Effector memory CD4-positive, alpha-beta T cell (primary cell): ENCODE measurements at regions not wholly inside any gene's neighbourhood (a gene's known extent, or its start where the extent isn't known, plus 50 kb on each side); places are given as distances from the start of the nearest gene placed in this dataset.
"Not testable (repeated sequence)": the region's sequence is repeated elsewhere in the genome, so short reads cannot be mapped to it uniquely, and the experiment has no call there.

Experiments used
- DNase-seq, 3 donors: peaks; one replicate each; pipeline ENCODE4 v3.0.0-alpha.2; 2020
- H3K27ac ChIP-seq: 2 replicates; pipeline ENCODE4 v1.7.0; 2013; ENCODE audit warnings: mild to moderate bottlenecking, low read length, moderate library complexity; ENCODE audit not compliant: insufficient read depth, poor library complexity, severe bottlenecking
- H3K27me3 ChIP-seq: replicated peaks from 2 replicates; pipeline ENCODE4 v1.7.0; 2013; ENCODE audit warnings: mild to moderate bottlenecking, low read length; ENCODE audit not compliant: insufficient read depth, control insufficient read depth, poor library complexity, severe bottlenecking
- H3K36me3 ChIP-seq: 2 replicates; pipeline ENCODE4 v1.7.0; 2013; ENCODE audit warnings: mild to moderate bottlenecking, low read length, moderate library complexity; ENCODE audit not compliant: control insufficient read depth, insufficient read depth
- H3K4me1 ChIP-seq: 2 replicates; pipeline ENCODE4 v1.7.0; 2013; ENCODE audit warnings: low read length, mild to moderate bottlenecking; ENCODE audit not compliant: control insufficient read depth, insufficient read depth, poor library complexity, severe bottlenecking
- H3K4me3 ChIP-seq: 2 replicates; pipeline ENCODE4 v1.7.0; 2013; ENCODE audit warnings: low read length, low read depth, mild to moderate bottlenecking; ENCODE audit not compliant: insufficient read depth, poor library complexity, severe bottlenecking
- H3K9me3 ChIP-seq: 2 replicates; pipeline ENCODE4 v1.7.0; 2013; ENCODE audit warnings: mild to moderate bottlenecking, low read length, moderate library complexity; ENCODE audit not compliant: control insufficient read depth

DNA sequence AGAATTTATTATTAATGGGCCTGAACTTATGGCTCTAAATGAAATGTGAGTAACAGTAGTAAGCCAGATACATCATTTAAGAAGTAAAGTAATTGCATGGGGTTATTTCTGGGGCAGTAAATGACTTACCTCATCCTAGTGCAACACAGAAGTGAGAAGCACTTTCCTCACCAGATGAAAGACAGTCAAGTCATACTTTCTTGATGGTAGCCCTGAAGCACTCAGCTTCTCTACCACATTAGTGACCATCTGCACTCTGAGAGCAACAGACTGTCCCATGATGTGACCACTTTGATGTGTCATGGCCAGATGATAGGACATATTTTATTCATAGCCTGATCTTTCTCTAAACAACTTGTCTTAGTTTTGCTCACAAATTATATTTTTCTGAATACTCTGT lies 369.5 kb upstream of the PHF14 start:
- Histone ChIP-seq H3K27ac (no peak overlapping the region), H3K4me1 (no peaks in the 10 kb centered on the region), H3K27me3 (no peaks in the 10 kb centered on the region), H3K36me3 (no peaks in the 10 kb centered on the region), H3K4me3 (no peak overlapping the region), H3K9me3 (no peaks in the 10 kb centered on the region)
- DNase-seq = no peak

DNA sequence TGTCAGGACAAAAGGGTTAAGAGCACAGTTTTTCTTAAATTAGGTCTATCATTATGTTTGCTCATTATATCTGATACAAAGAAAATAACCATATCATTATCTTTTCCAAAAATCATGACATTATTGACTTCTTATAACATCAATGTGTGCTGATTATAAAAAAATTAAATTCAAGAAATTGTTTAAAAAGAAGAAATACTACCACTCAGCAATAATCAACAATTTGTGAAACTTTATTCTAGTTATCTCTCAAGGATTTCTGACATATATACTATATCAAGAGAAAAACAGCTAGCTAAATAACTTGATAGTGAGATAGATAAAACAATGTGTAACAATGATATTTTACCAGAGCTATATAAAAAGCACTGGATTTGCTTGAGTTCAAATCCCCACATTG lies 360.7 kb upstream of the PHF14 start:
- Histone ChIP-seq H3K27me3 (no peaks in the 10 kb centered on the region), H3K4me3 (no peak overlapping the region), H3K27ac (no peak overlapping the region), H3K36me3 (no peaks in the 10 kb centered on the region), H3K4me1 (no peaks in the 10 kb centered on the region), H3K9me3 (no peaks in the 10 kb centered on the region)
- DNase-seq = no peak

DNA sequence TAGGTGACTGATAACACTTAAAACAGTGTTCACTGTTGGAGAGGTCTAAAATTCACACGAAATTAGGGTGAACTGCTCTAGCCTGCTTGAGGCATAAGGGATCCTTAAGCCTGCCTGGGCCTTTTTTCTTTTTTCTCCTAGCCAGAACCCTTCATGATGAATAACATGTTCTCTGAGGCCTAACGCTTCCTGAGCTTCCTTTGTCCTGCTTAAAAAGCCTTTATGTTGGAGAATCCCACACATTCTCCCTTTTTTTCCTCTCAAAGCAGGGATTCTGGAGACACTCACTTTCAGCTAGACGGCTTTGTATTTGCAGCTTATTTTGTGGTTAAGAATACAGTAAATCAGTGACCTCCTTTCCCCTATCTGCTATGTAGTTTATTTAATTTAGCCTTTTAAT lies 354.7 kb upstream of the PHF14 start:
- Histone ChIP-seq H3K27me3 (no peaks in the 10 kb centered on the region), H3K4me1 (no peaks in the 10 kb centered on the region), H3K4me3 (no peak overlapping the region), H3K9me3 (no peaks in the 10 kb centered on the region), H3K27ac (no peak overlapping the region), H3K36me3 (no peaks in the 10 kb centered on the region)
- DNase-seq = no peak

DNA sequence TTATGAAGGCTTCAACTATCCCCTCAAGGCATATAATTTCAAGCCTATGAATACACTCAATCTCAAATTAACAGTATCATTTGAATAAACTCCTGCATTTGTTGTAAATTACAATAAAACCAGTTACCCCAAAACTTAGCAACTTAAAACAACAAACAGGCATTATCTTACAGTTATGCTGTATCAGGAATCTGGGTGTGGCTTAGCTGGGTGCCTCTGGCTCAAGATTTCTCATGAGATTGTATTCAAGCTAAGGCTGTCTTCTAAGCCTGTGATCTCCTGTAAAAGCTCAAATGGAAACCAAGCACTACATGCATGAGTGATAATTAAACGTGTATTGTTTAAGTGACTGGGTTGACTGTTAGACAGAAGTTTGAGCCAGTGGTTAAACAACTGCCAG lies 341.0 kb upstream of the PHF14 start:
- Histone ChIP-seq H3K27me3 (no peaks in the 10 kb centered on the region), H3K4me3 (no peak overlapping the region), H3K27ac (no peak overlapping the region), H3K4me1 (no peaks in the 10 kb centered on the region), H3K36me3 (no peaks in the 10 kb centered on the region), H3K9me3 (no peaks in the 10 kb centered on the region)
- no peak for DNase-seq

DNA sequence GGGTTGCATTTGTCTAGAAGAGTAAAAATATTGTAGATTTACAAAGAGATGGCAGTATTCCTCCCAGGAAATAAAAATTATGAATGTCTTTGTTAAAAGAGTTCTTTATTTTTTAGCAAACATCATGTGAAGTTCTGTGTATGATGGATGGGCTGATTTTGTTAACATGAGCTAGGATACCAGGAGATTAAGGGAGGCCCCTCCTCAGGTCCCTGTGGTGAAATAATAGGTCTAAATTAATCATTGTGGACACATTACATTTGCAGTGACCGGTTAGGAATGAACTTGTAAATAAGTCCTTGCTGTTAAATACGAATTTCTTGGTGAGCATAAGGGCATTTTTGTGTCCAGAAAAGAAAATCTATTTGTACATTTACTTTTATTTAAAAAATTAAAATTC lies 339.4 kb upstream of the PHF14 start:
- DNase-seq = no peak
- H3K9me3 ChIP-seq = no peaks in the 10 kb centered on the region
- H3K4me3 ChIP-seq = no peak overlapping the region
- H3K27me3 ChIP-seq = no peaks in the 10 kb centered on the region
- no peak overlapping the region for H3K27ac ChIP-seq
- no peaks in the 10 kb centered on the region for H3K4me1 ChIP-seq
- H3K36me3 ChIP-seq = no peaks in the 10 kb centered on the region

DNA sequence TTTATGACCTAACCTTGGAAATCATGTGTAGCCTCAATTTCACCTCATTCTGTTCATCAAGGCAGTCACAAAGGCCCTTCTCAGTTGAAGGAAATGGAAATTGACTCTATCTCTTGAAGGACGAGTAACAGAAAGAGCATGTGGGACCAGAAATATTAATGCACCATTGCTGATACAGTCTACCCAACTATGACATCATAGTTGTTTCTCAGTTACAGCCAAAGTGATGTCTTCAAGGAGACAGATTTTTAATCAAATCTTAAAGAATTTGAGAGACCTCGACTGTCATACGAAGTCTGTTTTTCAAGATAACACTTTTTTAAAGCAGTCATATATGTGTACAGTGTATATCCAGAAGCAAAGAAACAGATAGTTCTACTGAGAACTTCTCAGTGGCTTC lies 335.7 kb upstream of the PHF14 start:
- Histone ChIP-seq H3K27me3 (no peaks in the 10 kb centered on the region), H3K36me3 (no peaks in the 10 kb centered on the region), H3K4me1 (no peaks in the 10 kb centered on the region), H3K9me3 (no peaks in the 10 kb centered on the region), H3K4me3 (no peak overlapping the region), H3K27ac (no peak overlapping the region)
- DNase-seq = no peak

DNA sequence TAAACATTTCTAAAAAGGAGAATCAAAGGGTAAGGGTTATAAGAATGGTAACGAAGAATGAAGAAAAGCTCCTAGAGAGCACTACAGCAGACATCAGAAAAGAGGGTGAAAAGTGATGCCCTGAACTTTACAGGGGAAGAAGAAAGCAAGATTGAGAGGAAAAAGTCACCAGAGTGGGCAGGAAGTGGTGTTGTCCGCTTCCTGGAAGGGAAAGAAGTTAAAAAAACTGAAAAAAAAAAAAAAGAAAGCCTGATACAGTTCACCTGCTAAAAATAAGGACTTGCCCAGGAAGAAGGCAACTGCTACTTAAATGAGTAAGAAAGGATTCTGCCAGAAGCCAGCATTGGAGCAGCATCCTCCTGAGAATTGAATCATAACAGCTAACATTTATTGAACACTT lies 330.1 kb upstream of the PHF14 start:
- Histone ChIP-seq H3K27me3 (no peaks in the 10 kb centered on the region), H3K4me1 (no peaks in the 10 kb centered on the region), H3K27ac (no peak overlapping the region), H3K36me3 (no peaks in the 10 kb centered on the region), H3K9me3 (no peaks in the 10 kb centered on the region), H3K4me3 (no peak overlapping the region)
- DNase-seq = no peak

DNA sequence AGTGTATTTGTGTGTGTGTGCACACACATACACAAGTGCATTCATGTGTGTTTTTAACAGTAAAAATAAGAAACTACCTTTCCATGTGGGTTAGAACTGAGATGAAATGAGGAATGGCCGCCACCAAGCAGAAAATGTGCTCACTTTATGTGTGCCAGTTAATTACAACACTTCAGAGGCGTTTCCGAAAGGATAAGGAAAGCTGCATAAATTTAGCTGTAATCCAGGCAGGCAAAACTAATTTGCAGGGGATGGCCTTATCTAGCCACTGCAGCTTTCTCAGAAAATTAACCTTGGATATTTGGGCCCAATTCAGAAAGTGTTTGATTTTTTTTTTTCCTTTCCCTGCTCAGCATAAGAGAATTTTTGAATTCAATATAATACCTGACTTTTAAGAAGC lies 328.8 kb upstream of the PHF14 start:
- H3K4me3 ChIP-seq = no peak overlapping the region
- no peaks in the 10 kb centered on the region for H3K27me3 ChIP-seq
- H3K27ac ChIP-seq = no peak overlapping the region
- no peaks in the 10 kb centered on the region for H3K36me3 ChIP-seq
- DNase-seq = no peak
- H3K9me3 ChIP-seq = no peaks in the 10 kb centered on the region
- H3K4me1 ChIP-seq = no peaks in the 10 kb centered on the region

DNA sequence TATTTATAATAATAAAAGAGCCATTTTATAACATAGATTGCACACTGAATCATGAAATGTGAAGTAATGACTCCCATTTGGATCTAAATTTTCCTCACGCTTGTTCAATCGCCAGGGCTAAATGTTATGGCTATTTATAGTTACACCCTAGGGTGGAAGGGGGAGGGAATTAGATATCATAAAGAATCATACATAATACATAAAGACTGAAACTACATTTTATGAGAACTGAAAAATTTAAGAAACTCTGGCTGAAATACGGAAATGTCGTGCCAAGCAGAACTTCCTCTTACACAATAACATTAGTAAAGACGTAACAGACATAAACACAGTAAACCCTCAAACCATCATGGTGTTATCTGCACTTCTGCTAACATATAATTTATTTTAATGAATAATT lies 327.5 kb upstream of the PHF14 start:
- DNase-seq = no peak
- H3K9me3 ChIP-seq = no peaks in the 10 kb centered on the region
- H3K4me3 ChIP-seq = no peak overlapping the region
- no peak overlapping the region for H3K27ac ChIP-seq
- no peaks in the 10 kb centered on the region for H3K36me3 ChIP-seq
- no peaks in the 10 kb centered on the region for H3K27me3 ChIP-seq
- H3K4me1 ChIP-seq = no peaks in the 10 kb centered on the region

DNA sequence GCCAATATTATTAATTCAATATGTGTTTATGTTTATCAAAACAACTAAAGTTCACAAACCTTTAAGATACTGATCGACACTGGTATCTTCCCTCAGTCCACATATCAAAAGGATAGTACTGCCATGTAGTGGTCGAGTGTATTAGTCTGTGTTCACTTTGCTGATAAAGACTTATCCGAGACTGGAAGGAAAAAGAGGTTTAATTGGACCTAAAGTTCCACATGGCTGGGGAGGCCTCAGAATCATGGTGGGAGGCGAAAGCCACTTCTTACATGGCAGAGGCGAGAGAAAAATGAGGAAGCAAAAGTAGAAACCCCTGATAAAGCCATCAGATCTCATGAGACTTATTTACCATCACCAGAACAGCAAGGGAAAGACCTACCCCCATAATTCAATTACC lies 325.4 kb upstream of the PHF14 start:
- no peak overlapping the region for H3K4me3 ChIP-seq
- no peaks in the 10 kb centered on the region for H3K36me3 ChIP-seq
- no peak for DNase-seq
- no peaks in the 10 kb centered on the region for H3K27me3 ChIP-seq
- H3K4me1 ChIP-seq = no peaks in the 10 kb centered on the region
- no peaks in the 10 kb centered on the region for H3K9me3 ChIP-seq
- no peak overlapping the region for H3K27ac ChIP-seq

DNA sequence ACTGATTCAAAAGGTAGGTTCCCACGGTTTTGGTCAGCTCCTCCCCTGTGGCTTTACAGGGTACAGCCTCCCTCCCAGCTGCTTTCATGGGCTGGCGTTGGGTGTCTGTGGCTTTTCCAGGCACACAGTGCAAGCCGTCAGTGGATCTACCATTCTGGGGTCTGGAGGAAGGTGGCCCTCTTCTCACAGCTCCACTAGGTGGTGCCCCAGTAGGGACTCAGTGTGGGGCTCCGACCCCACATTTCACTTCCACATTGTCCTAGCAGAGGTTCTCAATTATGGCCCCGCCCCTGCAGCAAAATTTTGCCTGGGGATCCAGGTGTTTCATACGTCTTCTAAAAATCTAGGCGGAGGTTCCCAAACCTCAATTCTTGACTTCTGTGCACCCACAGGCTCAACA lies 324.6 kb upstream of the PHF14 start:
- H3K9me3 ChIP-seq, H3K27ac ChIP-seq, H3K4me1 ChIP-seq, DNase-seq, H3K27me3 ChIP-seq, H3K4me3 ChIP-seq, H3K36me3 ChIP-seq: not testable (repeated sequence)
